ENCODE measurements at regions not wholly inside any gene's neighbourhood (a gene's known extent, or its start where the extent isn't known, plus 50 kb on each side); places are given as distances from the start of the nearest gene placed in this dataset.

DNA sequence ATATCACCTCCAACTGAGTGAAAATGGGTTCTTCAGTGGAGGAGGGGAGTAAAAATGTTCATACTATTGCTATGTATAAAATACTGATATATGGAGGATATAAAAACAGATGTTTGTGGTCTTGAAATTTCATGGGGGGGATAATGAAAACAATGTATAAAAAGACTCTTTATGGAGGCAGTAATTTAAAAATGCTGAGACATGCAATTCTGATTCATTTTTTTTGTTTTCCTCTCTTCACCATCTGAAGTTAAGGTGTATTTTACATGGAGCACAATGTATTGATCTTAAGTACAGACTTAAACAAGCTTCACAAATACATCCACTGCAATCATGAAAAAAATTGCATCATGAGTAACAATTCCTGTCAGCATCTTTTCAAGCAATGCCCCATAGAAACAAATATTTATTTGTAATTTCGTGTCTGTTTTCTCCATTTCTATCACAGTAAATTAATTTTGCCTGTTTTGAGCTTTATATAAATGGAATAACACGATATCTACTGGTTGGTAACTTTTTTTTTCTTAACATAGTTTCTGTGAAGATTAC lies 393.2 kb upstream of the ZNF804A start:
- TF ChIP-seq POLR2A (IDR thresholded peaks at IDR 0.05; ENCODE audit: low read depth, low read length) (no peak), TAF1 (IDR thresholded peaks at IDR 0.05; ENCODE audit: borderline replicate concordance, low read depth, low read length) (no peak)
